GM19452 (cell line): ENCODE measurements at regions not wholly inside any gene's neighbourhood (a gene's known extent, or its start where the extent isn't known, plus 50 kb on each side); places are given as distances from the start of the nearest gene placed in this dataset.

Source experiments
- ATAC-seq: cut with Tn5 transposase; IDR thresholded peaks from one replicate; pipeline ENCODE4 v1.9.1; 2021; ENCODE audit not compliant: unreplicated experiment

- no peak for ATAC-seq
Observed at GRCh38 chr3:187994221-187995042, 159.5 kb upstream of the LPP start.

GRCh38 chr3:187995043-187995400 is 158.9 kb upstream of the LPP start:
- ATAC-seq = no peak

DNA sequence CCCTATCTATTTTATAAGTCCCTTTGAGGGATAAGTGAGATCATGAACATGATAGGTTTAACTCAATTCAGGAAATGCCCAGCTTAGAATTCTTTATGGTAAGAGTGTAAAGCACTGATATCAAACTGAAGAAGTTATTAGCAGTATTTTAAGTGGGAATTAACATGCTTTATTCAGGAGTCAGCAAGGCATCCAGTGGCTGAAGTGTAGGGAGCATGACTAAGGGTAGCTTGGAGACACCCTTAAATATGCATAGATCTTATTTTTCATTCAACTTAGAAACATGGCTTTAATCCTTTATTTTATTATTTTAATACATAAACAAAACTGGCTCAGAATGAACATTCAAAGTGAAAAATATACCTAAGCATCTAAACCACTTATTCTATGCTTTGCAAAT is 158.3 kb upstream of the LPP start:
- ATAC-seq = no peak

- ATAC-seq = no peak
Observed at GRCh38 chr3:187996609-187997008, 157.3 kb upstream of the LPP start.

DNA sequence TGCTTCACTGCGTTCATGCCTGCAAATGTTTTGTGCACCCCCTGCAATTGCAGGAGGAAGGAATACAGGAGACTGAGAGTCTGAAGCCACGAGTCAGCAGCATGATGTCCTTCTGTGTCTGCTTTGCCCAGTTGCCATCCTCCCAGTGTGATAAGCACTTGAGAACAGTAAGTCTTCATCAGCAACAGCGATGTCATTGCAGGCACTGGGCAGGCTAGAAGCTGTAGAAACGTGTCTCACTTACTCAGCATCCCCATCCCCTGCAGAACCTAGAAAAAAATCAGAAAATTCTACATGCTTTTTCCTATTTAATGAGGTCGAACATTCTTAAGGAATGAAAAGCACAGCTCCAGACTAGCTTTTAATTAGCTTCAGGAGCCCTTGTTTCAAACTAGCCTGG is 156.5 kb upstream of the LPP start:
- no peak for ATAC-seq

- no peak for ATAC-seq
Observed at GRCh38 chr3:187997946-187998561, 155.9 kb upstream of the LPP start.

GRCh38 chr3:187998611-187999010 is 155.3 kb upstream of the LPP start:
- no peak for ATAC-seq

GRCh38 chr3:187999821-188000220 is 154.1 kb upstream of the LPP start:
- no peak for ATAC-seq

- ATAC-seq = no peak
Observed at GRCh38 chr3:188000361-188000861, 153.5 kb upstream of the LPP start.

- ATAC-seq = no peak
Observed at GRCh38 chr3:188001093-188001492, 152.9 kb upstream of the LPP start.

DNA sequence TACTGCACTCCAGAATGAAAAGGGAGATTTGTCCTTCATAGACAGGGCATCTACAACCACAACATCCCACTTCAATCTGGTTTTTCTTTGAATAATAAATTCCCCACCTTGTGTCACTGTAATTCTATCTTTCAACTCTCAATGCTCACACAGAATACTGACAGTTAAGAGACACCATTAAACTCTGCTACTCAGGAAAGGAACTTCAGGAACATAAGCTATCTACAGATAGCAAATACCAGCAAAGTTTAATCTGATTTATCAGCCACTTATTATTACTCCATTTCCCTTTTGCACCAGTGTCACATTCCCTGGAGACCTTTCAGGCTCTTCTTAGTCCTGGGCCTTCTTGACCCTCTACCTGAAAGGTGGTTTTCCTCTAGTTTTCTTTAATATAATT is 152.0 kb upstream of the LPP start:
- no peak for ATAC-seq

DNA sequence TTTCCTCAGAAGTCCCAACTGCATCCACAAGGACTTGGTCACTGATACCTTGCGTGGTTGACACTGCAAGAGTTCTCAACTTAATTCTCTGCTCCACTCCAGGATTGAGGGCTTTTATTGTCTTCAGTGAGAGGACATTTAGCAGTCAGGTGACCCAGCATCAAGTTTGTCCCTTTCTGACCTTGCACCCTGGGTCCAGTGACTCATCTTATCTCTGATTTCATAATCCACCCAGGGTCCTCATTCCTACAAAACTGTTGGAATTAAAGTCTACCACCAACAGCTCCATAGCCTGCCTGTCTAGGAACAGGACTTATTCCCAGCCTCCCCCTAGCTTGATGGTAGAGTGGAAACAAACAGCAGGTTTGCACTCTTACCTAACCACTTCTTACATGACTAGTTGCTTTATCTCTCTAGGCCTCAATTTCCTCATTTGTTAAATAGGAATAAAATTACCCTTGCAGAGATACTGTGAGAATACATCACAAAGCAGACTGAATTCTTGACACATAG is 151.3 kb upstream of the LPP start:
- no peak for ATAC-seq

- no peak for ATAC-seq
Observed at GRCh38 chr3:188003188-188004171, 150.5 kb upstream of the LPP start.

GRCh38 chr3:188006726-188007393 is 147.1 kb upstream of the LPP start:
- no peak for ATAC-seq

DNA sequence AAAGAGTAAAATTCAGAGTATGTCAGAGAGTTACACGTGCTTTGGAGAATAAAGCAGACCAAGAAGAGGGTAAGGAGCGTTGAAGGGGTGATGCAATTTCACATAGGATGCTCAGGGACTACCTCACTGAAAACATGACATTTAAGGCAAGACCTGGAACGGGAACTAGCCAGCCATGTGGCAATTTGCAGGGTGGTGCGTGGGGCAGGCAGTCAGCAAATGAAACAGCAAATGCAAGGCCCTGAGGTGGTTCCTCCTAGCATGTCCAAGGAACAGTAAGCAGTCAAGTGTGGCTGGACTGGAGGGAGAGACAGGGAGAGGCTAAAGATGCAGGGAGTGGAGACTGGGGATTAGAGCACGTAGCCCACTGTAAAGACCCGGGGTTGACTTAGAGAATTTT is 146.1 kb upstream of the LPP start:
- ATAC-seq = no peak

GRCh38 chr3:188008582-188009213 is 145.3 kb upstream of the LPP start:
- ATAC-seq = no peak

DNA sequence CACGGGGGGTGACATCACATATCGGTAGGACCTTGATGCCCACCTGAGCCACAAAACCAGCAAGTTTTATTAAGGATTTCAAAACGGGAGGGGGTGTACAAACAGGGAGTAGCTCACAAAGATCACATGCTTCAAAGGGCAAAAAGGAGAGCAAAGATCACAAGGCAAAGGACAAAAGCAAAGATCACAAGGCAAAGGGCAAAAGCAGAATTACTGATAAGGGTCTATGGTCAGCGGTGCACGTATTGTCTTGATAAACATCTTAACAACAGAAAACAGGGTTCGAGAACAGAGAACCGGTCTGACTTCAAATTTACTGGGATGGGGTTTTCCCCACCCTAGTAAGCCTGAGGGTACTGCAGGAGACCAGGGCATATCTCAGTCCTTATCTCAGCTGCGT is 143.5 kb upstream of the LPP start:
- no peak for ATAC-seq

DNA sequence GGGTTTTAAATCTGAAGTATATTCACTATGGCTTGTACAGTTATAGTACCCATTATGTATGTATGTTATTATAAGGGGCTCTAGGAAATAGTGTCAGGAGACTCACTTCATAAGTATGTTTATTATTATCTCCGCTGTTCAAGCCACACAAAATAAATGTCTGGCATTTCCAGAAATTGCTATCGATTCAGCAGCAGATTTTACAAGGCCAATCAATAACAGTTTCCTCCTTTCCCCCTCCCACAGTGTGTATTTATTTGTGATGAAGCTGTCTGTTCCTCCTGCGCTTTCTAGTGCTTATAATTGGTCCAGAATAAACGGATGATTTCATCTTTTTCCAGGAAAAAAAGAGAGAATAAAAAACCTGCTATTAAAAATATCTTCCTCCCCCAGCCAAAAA is 134.2 kb upstream of the LPP start:
- ATAC-seq = no peak

DNA sequence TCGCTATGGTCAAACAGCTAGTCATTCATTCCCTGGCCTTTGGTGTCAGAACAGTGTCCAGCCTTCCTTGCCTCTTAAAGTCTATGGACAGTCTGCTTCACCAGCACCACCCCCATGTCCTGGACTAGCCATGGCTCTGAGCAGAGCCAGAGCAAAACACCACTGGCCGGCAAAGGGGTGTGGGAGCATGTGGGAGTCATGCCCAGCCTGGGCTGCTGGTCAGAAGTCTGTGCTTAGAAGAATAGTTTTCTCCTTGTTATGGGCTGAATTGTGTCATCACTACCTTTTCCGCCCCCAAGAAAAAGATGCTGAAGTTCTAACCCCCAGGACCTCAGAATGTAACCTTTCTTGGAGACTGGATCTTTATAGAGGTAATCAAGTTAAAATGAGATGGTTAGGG is 132.9 kb upstream of the LPP start:
- no peak for ATAC-seq

GRCh38 chr3:188021502-188022040 is 132.4 kb upstream of the LPP start:
- ATAC-seq = no peak
